Naive B cell (primary cell): ENCODE measurements at regions not wholly inside any gene's neighbourhood (a gene's known extent, or its start where the extent isn't known, plus 50 kb on each side); places are given as distances from the start of the nearest gene placed in this dataset.
"Not testable (repeated sequence)": the region's sequence is repeated elsewhere in the genome, so short reads cannot be mapped to it uniquely, and the experiment has no call there.

ENCODE experiments used
- ATAC-seq, 2 donors: fragments of 150-1000 bp; cut with Tn5 transposase; 2 replicates each; pipeline ENCODE4 v1.10.0; 2021; ENCODE audit warnings: low read depth in 2 of 2, mild to moderate bottlenecking in 2 of 2, moderate library complexity in 2 of 2
- DNase-seq: peaks from one replicate; pipeline ENCODE4 v3.0.0; 2022
- H3K27ac Mint-ChIP-seq, 6 donors: one replicate each; pipeline ENCODE4 v1.8.0; 2020 to 2022; ENCODE audit warnings: mild to moderate bottlenecking in 6 of 6, mixed read lengths in 6 of 6, moderate library complexity in 5 of 6, inconsistent platforms in 2 of 6
- H3K27me3 Mint-ChIP-seq, 3 donors: one replicate each; pipeline ENCODE4 v1.8.0; 2021 to 2022; ENCODE audit warnings: mixed read lengths in 3 of 3, mild to moderate bottlenecking in 1 of 3
- H3K36me3 Mint-ChIP-seq, 2 donors: one replicate each; pipeline ENCODE4 v1.8.0; 2020 to 2022; ENCODE audit warnings: mixed read lengths in 2 of 2, inconsistent platforms in 1 of 2, mild to moderate bottlenecking in 1 of 2
- H3K4me1 Mint-ChIP-seq, 3 donors: one replicate each; pipeline ENCODE4 v1.8.0; 2020 to 2022; ENCODE audit warnings: mixed read lengths in 3 of 3, inconsistent platforms in 1 of 3, mild to moderate bottlenecking in 1 of 3, moderate library complexity in 1 of 3
- H3K4me3 Mint-ChIP-seq, 8 donors: one replicate each; pipeline ENCODE4 v1.8.0; 2020 to 2022; ENCODE audit warnings: mild to moderate bottlenecking in 8 of 8, mixed read lengths in 8 of 8, moderate library complexity in 8 of 8, inconsistent platforms in 2 of 8
- H3K9me3 Mint-ChIP-seq, 7 donors: one replicate each; pipeline ENCODE4 v1.8.0; 2020 to 2022; ENCODE audit warnings: mixed read lengths in 7 of 7, mild to moderate bottlenecking in 5 of 7, inconsistent platforms in 2 of 7, moderate library complexity in 1 of 7

DNA sequence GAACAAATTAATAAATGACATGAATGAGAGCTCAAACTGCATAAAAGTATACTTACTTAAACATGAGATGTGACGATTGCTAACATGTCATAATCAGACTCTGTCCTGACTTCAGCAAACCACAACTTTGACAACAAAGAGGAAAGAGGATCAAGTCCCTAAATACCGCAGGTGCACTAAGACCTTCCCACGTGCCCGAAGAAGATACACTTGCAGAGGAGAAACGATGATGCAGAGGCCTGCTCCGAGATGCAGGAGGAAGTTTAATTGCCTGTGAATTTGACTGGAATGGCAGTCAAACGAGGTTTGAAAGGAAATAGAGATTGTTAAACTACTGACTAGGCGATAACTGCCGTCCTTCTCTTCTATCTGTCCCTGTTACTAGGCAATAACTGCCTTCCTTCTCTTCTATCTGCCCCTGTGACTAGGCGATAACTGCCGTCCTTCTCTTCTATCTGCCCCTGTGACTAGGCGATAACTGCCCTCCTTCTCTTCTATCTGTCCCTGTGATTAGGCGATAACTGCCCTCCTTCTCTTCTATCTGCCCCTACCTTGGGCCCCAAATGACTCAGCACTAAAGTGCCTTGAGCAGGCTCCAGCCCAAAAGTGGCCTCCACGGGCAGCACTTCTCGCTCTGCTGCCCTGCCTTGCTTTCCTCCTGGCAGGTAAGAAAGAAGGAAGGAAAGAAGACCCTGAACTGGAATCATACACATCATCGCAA is 2226.0 kb upstream of the DEFB115 start:
- peaks cover 4 to 23% (median 17%) of the 10 kb centered on the region in 7 donors for H3K9me3 Mint-ChIP-seq
- H3K27me3 Mint-ChIP-seq, ATAC-seq: not testable (repeated sequence)

DNA sequence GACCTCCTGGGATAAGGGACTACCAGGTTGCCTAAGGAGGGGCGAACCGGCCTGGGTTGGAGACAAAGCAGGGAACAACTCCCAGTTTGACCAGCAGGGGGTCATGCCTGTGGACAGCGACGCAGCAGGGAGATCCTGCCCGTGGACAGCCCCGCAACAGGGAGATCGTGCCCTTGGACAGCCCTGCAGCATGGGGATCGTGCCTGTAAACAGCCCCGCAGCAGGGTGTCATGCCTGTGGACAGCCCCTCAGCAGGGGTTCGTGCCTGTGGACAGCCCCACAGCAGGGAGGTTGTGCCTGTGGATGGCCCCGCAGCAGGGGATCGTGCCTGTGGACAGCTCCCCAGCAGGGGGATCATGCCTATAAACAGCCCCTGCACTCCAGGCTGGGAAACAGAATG is 2213.2 kb upstream of the DEFB115 start:
- H3K4me1 Mint-ChIP-seq, H3K27me3 Mint-ChIP-seq, ATAC-seq, DNase-seq, H3K27ac Mint-ChIP-seq, H3K4me3 Mint-ChIP-seq, H3K36me3 Mint-ChIP-seq: not testable (repeated sequence)
- H3K9me3 Mint-ChIP-seq = peaks cover 3 to 19% (median 11%) of the 10 kb centered on the region in 7 donors

More for the DNA sequence above, 2226.0 kb upstream of the DEFB115 start:
- H3K27ac Mint-ChIP-seq, DNase-seq, H3K4me1 Mint-ChIP-seq, H3K4me3 Mint-ChIP-seq, H3K36me3 Mint-ChIP-seq: not testable (repeated sequence)

DNA sequence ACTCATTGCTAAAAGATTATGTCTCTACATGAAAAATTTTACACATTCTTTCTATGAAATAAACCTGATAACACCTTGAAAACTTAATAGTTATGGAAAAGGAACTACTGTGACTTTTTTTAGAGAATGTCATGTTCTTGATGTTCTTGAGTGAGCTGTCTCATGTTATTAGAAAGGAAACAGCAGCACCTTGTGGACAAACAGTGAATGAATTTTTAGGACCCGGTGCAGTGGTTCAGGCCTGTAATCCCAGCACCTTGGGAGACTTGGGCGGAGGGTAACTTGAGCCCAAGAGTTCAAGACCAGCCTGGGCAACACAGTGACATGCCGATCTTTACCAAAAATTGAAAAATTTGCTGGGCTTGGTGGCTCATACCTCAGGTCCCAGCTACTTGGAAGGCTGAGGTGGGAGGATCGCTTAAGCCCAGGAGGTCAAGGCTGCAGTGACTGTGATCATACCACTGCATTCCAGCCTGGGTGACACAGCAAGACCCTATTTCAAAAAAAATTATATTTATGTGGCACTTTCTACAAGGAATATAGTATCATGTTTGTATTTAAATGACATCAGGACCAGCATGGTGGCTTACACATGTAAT is 2207.4 kb upstream of the DEFB115 start:
- not testable (repeated sequence) for H3K4me1 Mint-ChIP-seq, H3K36me3 Mint-ChIP-seq, DNase-seq, H3K27ac Mint-ChIP-seq, H3K4me3 Mint-ChIP-seq, ATAC-seq, H3K27me3 Mint-ChIP-seq
- peaks cover 1 to 19% (median 6%) of the 10 kb centered on the region in 7 donors for H3K9me3 Mint-ChIP-seq

DNA sequence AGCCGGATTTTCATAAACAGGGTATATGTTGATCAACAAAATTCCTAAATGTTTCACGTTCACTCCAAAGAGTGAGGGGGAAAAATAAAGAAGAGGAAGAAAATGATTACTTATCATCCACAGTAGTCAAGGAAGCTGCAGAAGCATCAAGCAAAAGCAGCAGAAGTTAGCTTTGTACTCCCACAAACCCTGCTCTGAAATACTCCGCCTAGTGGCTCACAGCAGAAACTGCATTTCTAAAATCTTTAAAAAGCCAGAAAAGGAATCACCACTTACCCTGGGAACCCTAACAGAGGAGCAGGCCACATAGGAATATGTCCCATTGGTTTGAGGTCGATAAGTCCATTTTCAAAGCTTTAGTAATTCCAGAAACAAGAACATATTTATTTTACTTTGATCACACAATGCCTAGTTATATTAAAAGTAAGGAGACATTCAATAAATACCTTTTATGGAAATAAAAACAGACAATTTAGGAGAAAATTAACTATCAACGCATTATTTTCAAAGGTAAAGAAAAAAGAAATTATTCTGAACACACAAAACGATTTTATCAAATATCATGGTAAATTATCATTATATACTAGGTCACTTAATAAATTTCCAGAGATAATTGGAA is 2199.5 kb upstream of the DEFB115 start:
- ATAC-seq, DNase-seq, H3K27ac Mint-ChIP-seq, H3K4me3 Mint-ChIP-seq, H3K27me3 Mint-ChIP-seq, H3K4me1 Mint-ChIP-seq, H3K36me3 Mint-ChIP-seq: not testable (repeated sequence)
- H3K9me3 Mint-ChIP-seq = peaks cover 0 to 23% (median 13%) of the 10 kb centered on the region in 7 donors

DNA sequence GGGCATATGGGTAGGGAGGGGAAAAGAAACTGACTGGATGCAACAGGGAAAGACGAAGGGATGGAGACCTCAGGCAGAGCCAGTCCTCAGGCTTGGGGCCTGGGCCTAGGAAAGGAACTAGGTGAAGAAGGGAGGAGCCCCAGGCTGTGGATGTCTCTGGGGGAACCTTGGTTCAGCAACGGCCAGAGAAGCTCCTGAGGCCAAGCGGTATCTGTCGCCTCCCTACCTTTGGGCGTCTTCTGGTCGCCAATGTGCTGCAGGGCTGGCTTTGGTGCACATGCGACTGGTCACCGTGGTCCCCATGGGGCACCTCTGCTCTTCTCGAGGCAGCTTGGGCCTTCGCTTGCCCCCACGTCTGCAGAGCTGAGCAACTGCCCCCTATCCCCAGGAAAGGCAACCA is 2195.0 kb upstream of the DEFB115 start:
- not testable (repeated sequence) for DNase-seq, H3K4me3 Mint-ChIP-seq, ATAC-seq, H3K4me1 Mint-ChIP-seq, H3K27me3 Mint-ChIP-seq, H3K36me3 Mint-ChIP-seq, H3K27ac Mint-ChIP-seq
- peaks cover 9 to 40% (median 22%) of the 10 kb centered on the region in 7 donors for H3K9me3 Mint-ChIP-seq

DNA sequence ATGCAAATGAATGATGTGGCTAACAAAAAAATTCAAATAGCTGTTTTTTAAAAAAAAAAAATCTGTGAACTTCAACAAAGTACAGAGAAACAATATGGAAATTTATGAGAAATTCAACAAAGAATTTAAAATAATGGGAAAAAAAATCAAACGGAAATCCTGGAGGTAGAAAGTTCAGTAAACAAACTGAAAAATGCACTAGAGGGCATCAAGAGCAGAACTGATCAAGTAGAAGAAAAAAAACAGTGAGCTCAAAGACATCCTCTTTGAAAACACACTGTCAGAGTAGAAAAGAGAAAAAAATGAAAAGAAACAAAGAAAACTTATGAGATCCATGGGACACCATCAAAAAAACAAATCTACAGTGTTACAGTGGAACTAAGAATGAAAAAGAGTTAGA is 2191.1 kb upstream of the DEFB115 start:
- not testable (repeated sequence) for H3K27me3 Mint-ChIP-seq, ATAC-seq
- peaks cover 9 to 37% (median 21%) of the 10 kb centered on the region in 7 donors for H3K9me3 Mint-ChIP-seq

DNA sequence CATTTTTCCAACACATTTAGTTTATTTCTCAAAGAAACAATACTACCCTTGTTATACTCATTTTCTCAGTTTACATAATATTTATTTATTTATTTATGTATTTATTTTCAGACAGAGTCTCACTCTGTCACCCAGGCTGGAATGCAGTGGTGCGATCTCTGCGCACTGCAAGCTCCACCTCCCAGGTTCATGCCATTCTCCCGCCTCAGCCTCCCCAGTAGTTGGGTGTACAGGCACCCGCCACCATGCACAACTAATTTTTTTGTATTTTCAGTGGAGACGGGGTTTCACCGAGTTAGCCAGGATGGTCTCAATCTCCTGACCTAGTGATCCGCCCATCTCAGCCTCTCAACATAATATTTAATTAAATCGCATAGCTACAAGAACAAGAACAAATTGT is 2183.8 kb upstream of the DEFB115 start:
- not testable (repeated sequence) for DNase-seq, H3K27me3 Mint-ChIP-seq, H3K4me1 Mint-ChIP-seq, ATAC-seq, H3K27ac Mint-ChIP-seq, H3K36me3 Mint-ChIP-seq, H3K4me3 Mint-ChIP-seq
- H3K9me3 Mint-ChIP-seq = peaks cover 10 to 25% (median 15%) of the 10 kb centered on the region in 7 donors

More for the DNA sequence above, 2191.1 kb upstream of the DEFB115 start:
- H3K4me1 Mint-ChIP-seq, H3K36me3 Mint-ChIP-seq, DNase-seq, H3K4me3 Mint-ChIP-seq, H3K27ac Mint-ChIP-seq: not testable (repeated sequence)

DNA sequence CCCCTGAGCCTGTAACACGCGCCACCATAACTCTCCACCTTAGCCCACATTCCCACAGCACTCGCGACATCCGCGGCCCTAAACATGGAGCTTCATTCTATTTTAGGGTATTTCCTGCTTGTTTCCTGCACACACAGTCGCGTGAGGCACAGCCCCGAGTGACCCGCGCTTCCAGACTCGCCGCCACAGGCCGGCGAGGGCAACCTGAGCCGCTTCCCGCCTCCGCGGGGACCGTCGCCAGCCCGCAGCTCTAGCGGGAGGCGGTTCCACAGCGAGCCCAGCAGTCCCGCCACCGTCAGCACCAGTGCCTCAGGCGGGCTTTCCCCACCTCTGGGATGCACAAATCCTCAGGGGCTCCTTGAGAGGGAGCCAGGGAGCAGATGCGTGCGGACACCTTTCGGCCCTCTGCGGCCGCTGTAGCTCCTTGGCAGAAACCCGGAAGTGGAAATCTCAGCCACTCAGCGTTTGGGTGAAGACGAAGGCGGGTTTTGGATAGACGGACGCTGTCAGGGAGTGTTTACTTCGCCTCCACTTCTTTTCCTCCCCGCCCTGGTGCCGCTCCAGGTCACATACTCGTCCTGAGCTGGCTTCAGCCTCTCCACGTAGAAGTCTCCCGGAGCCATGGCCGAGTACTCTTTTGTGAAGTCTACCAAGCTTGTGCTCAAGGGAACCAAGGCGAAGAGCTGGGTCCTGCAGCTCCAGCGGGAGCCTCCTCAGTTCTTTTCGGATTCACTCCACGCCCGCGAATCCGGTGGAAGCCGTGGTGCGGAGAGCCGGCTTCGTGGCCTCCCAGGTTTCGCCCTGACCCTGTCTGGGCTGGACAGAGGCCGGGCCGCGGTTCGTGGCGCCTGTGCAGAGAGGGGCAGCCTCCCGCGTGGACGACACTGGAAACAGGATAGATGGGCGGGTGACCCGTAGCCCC is 2177.4 kb upstream of the DEFB115 start:
- peak; percentile 35 to 77 for ATAC-seq
- peak overlapping the region in 5 of 8 donors; percentile 57 to 92 (median 86) for H3K4me3 Mint-ChIP-seq
- peak overlapping the region in 2 of 6 donors; percentile 59 to 82 for H3K27ac Mint-ChIP-seq
- DNase-seq = peak; percentile 17
- no peaks in the 10 kb centered on the region for H3K27me3 Mint-ChIP-seq
- H3K9me3 Mint-ChIP-seq = peaks cover 7 to 40% (median 25%) of the 10 kb centered on the region in 7 donors
- H3K4me1 Mint-ChIP-seq = peaks cover 0 to 5% (median 3%) of the 10 kb centered on the region in 3 donors
- H3K36me3 Mint-ChIP-seq = no peaks in the 10 kb centered on the region

DNA sequence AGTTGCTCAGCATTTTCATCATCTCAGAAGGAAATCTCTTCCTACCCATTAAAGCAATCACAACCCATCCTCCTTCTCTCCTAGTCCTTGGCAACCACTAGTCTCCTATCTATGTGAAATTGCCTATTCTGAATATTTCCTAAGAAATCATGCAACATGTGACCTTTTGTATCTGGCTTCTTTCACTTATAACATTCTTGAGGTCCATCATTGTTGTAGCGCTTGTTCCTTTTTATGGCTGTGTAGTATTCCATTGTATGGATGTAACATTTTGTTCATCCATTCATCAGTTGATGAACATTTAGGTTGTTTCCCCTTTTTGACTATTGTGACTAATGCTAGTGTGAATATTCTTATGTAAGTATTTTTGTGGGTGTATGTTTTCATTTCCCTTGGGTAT is 2175.8 kb upstream of the DEFB115 start:
- H3K4me3 Mint-ChIP-seq, H3K36me3 Mint-ChIP-seq, ATAC-seq, H3K4me1 Mint-ChIP-seq, H3K27me3 Mint-ChIP-seq, DNase-seq, H3K27ac Mint-ChIP-seq: not testable (repeated sequence)
- peaks cover 6 to 41% (median 28%) of the 10 kb centered on the region in 7 donors for H3K9me3 Mint-ChIP-seq

DNA sequence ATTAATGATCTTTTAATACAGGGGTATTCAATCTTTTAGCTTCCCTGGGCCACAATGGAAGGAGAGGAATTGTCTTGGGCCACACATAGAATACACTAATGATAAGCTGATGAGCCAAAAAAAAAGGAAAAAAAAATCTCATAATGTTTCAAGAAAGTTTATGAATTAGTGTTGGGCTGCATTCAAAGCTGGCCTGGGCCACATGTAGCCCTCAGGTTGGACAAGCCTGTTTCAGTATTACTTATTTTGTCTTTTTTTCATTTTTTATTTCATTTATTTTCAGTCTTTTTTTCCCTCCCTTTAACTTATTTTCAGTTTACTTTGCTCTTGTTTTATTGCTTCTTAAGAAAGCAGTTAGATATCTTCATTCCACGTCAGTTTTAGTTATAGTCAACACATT is 2171.8 kb upstream of the DEFB115 start:
- Mint-ChIP-seq H3K9me3 (peaks cover 11 to 38% (median 23%) of the 10 kb centered on the region in 7 donors), H3K27ac (no peak overlapping the region)

DNA sequence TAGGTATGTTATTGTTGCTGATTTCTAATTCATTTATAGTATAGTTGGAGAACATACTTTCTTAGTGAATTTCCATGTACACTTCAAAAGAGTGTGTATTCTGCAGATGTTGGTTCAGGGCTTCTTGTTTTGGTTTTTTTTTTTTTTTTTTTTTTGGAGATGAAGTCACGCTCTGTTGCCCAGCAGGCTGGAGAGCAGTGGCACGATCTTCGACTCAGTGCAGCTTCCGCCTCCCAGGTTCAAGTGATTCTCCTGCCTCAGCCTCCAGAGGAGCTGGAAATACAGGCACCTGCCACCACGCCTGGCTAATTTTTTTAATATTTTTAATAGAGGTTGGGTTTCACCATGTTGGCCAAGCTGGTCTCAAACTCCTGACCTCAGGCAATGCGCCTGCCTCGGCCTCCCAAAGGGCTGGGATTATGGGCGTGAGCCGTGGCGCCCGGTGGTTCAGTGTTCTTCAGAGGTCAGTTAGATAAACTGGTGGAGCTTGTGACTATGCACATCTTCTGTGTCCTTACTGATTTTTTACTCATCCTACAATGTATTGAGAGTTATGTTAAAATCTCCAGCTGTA is 2171.2 kb upstream of the DEFB115 start:
- not testable (repeated sequence) for H3K4me3 Mint-ChIP-seq, H3K27ac Mint-ChIP-seq, H3K4me1 Mint-ChIP-seq, H3K36me3 Mint-ChIP-seq, DNase-seq, ATAC-seq, H3K27me3 Mint-ChIP-seq
- H3K9me3 Mint-ChIP-seq = peaks cover 11 to 41% (median 23%) of the 10 kb centered on the region in 7 donors

More for the DNA sequence above, 2171.8 kb upstream of the DEFB115 start:
- no peak overlapping the region for H3K4me3 Mint-ChIP-seq
- no peak for ATAC-seq
- H3K36me3 Mint-ChIP-seq = no peaks in the 10 kb centered on the region
- no peaks in the 10 kb centered on the region for H3K27me3 Mint-ChIP-seq
- H3K4me1 Mint-ChIP-seq = peaks cover 0 to 9% (median 0%) of the 10 kb centered on the region in 3 donors
- no peak for DNase-seq

DNA sequence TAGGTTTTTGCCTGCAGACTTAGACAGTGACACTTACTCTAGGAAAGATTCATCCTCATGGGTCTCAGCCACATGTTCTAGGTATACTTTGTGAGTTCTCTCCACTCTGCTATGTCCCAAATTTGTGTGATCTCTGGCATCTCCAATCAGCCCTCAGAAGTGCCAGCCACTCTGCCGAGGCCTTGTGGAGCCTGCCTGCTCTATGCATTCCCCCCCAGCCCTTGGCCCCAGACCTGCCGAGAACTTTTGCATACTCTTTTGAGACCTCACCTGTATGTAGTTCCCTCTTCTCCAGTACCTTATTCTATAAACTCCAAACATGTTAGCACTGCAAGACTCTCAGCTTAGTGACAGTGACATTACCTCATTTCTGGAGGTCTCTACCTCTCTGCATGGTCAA is 2170.5 kb upstream of the DEFB115 start:
- no peak for ATAC-seq
- peaks cover 0 to 9% (median 0%) of the 10 kb centered on the region in 3 donors for H3K4me1 Mint-ChIP-seq
- peaks cover 10 to 41% (median 23%) of the 10 kb centered on the region in 7 donors for H3K9me3 Mint-ChIP-seq
- H3K4me3 Mint-ChIP-seq = no peak overlapping the region
- no peaks in the 10 kb centered on the region for H3K36me3 Mint-ChIP-seq
- DNase-seq = no peak
- H3K27me3 Mint-ChIP-seq = no peaks in the 10 kb centered on the region
- H3K27ac Mint-ChIP-seq = no peak overlapping the region

DNA sequence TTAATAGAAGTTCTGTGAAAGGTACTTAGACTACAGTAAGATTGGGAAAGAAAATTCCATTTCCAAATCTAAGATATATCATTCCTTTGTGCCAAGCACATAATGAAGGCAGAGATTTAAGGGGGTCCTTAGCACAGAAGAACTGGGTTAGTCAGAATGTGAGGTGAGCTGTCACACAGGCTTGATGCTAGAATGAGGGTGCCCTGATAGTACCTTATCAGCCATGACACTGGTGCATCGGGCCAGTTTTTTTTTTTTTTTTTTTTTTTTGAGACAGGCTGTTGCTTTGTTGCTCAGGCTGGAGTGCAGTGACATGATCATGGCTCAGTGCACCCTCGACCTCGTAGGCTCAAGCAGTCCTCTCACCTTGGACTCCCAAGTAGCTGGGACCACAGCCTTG is 2169.6 kb upstream of the DEFB115 start:
- H3K4me3 Mint-ChIP-seq, H3K27ac Mint-ChIP-seq, H3K4me1 Mint-ChIP-seq, H3K36me3 Mint-ChIP-seq, ATAC-seq, H3K27me3 Mint-ChIP-seq, DNase-seq: not testable (repeated sequence)
- peaks cover 10 to 40% (median 23%) of the 10 kb centered on the region in 7 donors for H3K9me3 Mint-ChIP-seq
